ENCODE measurements at regions not wholly inside any gene's neighbourhood (a gene's known extent, or its start where the extent isn't known, plus 50 kb on each side); places are given as distances from the start of the nearest gene placed in this dataset.

DNA sequence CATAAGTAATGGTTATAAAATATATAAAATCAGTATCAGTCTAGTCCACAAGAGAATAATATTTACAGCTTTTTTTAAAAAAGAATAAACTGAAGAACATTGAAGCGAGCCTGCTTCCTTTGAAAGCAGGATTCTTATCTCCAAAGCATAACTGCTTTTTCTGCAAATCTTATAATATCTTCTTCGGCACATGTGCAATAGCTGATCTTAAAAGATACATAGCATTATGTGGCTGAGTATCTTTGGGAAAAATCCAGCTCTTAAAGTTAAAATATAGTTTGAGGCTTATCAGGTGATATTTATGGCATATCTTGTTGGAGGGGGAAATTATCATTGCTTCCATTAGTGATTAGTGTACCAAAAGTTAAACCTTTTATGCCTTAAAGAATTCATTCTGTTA, 523.9 kb upstream of the ADGRL4 start:
- TF ChIP-seq, protein P1, sequence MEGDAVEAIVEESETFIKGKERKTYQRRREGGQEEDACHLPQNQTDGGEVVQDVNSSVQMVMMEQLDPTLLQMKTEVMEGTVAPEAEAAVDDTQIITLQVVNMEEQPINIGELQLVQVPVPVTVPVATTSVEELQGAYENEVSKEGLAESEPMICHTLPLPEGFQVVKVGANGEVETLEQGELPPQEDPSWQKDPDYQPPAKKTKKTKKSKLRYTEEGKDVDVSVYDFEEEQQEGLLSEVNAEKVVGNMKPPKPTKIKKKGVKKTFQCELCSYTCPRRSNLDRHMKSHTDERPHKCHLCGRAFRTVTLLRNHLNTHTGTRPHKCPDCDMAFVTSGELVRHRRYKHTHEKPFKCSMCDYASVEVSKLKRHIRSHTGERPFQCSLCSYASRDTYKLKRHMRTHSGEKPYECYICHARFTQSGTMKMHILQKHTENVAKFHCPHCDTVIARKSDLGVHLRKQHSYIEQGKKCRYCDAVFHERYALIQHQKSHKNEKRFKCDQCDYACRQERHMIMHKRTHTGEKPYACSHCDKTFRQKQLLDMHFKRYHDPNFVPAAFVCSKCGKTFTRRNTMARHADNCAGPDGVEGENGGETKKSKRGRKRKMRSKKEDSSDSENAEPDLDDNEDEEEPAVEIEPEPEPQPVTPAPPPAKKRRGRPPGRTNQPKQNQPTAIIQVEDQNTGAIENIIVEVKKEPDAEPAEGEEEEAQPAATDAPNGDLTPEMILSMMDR (IDR thresholded peaks at IDR 0.05 in 4 of 5, conservative IDR thresholded peaks at IDR 0.05 in 1 of 5), result no peak
- no peak for TF ChIP-seq POLR2A (IDR thresholded peaks at IDR 0.05)
